Liver (tissue), 3 donors: ENCODE measurements at regions not wholly inside any gene's neighbourhood (a gene's known extent, or its start where the extent isn't known, plus 50 kb on each side); places are given as distances from the start of the nearest gene placed in this dataset.

Experiments
- CTCF ChIP-seq: fragments of 150-350 bp; IDR thresholded peaks from 2 replicates; pipeline ENCODE4 v1.5.1; 2017; ENCODE audit warnings: improper control_type of control experiment, low read depth, low read length; ENCODE audit not compliant: missing input control
- HNF4A ChIP-seq, 2 donors: conservative IDR thresholded peaks; 2 replicates each; pipeline ENCODE4 v1.6.1; 2016; ENCODE audit warnings: antibody characterized with exemption in 2 of 2, mild to moderate bottlenecking in 2 of 2
- JUND ChIP-seq, 2 donors: IDR thresholded peaks; 2 replicates each; pipeline ENCODE4 v1.6.1; 2016; ENCODE audit warnings: antibody characterized with exemption in 2 of 2
- YY1 ChIP-seq: IDR thresholded peaks from 2 replicates; pipeline ENCODE4 v1.6.1; 2016; ENCODE audit warnings: antibody characterized with exemption, mild to moderate bottlenecking
- donor health status: healthy.
- donor health status: healthy.

GRCh38 chr6:126581316-126581715 is 241.4 kb downstream of the CENPW start:
- no peak for TF ChIP-seq CTCF
- no peak for TF ChIP-seq HNF4A (conservative IDR thresholded peaks at IDR 0.05)
- no peak for TF ChIP-seq JUND (IDR thresholded peaks at IDR 0.05)
- no peak for TF ChIP-seq YY1
